HG03060 (cell line): ENCODE measurements at regions not wholly inside any gene's neighbourhood (a gene's known extent, or its start where the extent isn't known, plus 50 kb on each side); places are given as distances from the start of the nearest gene placed in this dataset.

ENCODE experiments used
- ATAC-seq: cut with Tn5 transposase; IDR thresholded peaks from one replicate; pipeline ENCODE4 v1.9.1; 2021; ENCODE audit warnings: low read depth, moderate number of reproducible peaks; ENCODE audit not compliant: unreplicated experiment

DNA sequence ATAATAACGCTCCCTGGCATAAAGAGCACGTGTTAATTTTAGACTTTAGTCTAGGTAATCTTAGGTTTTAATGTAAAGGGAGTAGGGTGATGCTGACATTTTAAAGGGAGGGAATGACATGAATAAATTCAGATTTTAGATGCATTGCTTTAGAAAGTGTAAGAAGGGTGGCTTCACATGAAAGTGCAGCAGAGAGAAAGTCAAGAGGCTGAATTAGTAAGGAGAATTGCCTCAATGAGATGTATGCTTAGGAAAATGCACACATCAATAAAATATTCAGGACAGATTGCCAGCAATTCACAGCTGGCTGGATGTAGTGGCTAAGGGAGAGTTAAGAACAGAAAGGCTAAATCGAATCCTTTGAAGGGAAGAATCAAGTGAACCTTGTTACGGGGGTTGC lies 165.5 kb upstream of the CDH19 start:
- ATAC-seq = no peak

- ATAC-seq = no peak
These were observed 160.3 kb upstream of the CDH19 start for GRCh38 chr18:66764230-66764629.

GRCh38 chr18:66761166-66761565 lies 157.3 kb upstream of the CDH19 start:
- ATAC-seq = no peak

DNA sequence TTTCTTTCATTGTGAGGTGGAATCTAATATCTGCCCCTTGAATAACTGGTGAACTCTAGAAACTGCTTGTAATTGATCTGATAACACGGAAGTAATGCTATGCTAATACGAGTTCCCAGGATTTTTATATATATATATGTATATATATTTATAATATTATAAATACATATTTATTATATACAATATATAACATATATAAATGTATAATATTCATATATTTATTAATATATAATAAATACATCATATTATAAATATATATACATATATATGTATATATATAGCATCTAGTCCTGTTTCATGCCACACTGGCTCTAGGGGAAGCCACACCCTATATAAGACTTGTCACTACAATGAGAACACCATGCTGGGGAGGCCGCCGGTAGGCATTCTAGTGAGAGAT lies 156.7 kb upstream of the CDH19 start:
- ATAC-seq = no peak

GRCh38 chr18:66759050-66759828 lies 155.3 kb upstream of the CDH19 start:
- ATAC-seq = no peak

- no peak for ATAC-seq
These were observed 154.1 kb upstream of the CDH19 start for GRCh38 chr18:66757946-66758345.

DNA sequence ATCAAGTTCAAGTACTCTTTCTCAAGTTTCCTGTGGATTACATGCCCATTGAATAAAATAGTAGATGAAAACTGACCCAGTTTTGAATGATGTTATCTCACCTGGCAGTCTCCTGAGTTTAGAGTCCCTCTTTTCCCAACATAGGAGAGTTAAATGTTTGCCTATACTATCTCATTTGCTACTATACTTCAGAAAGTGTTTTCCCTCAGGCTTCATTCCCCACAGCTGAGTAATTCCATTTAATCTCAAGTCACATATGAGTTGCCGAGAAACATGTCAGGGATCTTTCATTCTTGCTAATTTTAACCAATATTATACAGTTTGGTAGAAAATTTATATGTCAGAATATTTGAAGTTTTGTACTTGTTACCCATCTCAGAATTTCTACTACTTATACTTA lies 150.4 kb upstream of the CDH19 start:
- no peak for ATAC-seq

GRCh38 chr18:66752733-66753132 lies 148.8 kb upstream of the CDH19 start:
- ATAC-seq = no peak

- no peak for ATAC-seq
These were observed 145.7 kb upstream of the CDH19 start for GRCh38 chr18:66749481-66750035.

- no peak for ATAC-seq
These were observed 145.1 kb upstream of the CDH19 start for GRCh38 chr18:66749030-66749429.

GRCh38 chr18:66742832-66743231 lies 138.9 kb upstream of the CDH19 start:
- no peak for ATAC-seq

DNA sequence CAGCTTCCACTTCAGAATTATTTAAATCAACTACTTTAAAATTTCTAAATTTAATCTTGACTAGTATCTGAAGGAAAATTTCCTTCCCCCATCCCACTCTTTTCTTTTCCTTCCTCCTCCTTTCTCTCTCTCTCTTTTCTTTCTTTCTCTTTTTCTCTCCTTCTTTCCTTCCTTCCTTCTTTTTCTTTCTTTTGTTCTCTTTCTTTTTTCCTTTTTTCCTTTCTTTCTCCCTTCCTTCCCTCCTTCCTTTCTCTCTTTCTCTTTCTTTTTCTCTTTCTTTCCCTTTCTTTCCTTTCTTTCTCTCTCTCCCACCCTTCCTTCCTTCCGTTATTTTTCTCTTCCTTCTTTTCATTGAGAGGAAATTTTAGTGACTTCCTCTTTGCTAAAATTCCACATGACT lies 132.0 kb upstream of the CDH19 start:
- no peak for ATAC-seq

GRCh38 chr18:66734451-66734850 lies 130.6 kb upstream of the CDH19 start:
- ATAC-seq = no peak

DNA sequence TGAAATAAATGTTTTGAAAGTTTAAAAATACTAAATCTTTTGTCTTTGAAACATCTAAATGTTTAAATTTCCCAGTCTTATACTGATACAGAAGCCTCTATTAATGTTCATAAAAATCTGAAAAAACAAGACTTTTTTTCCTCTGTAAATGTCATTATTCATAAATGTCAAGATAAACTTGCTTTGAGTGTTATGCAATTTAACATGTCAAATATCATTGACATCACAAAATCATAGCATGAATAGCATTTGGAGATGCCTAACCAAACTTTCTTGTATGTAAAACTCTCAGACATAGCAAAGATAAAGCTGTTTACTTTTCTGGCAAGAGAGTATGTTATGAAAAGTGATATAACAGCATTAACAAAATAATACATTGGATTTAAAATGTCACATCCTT lies 128.0 kb upstream of the CDH19 start:
- no peak for ATAC-seq

DNA sequence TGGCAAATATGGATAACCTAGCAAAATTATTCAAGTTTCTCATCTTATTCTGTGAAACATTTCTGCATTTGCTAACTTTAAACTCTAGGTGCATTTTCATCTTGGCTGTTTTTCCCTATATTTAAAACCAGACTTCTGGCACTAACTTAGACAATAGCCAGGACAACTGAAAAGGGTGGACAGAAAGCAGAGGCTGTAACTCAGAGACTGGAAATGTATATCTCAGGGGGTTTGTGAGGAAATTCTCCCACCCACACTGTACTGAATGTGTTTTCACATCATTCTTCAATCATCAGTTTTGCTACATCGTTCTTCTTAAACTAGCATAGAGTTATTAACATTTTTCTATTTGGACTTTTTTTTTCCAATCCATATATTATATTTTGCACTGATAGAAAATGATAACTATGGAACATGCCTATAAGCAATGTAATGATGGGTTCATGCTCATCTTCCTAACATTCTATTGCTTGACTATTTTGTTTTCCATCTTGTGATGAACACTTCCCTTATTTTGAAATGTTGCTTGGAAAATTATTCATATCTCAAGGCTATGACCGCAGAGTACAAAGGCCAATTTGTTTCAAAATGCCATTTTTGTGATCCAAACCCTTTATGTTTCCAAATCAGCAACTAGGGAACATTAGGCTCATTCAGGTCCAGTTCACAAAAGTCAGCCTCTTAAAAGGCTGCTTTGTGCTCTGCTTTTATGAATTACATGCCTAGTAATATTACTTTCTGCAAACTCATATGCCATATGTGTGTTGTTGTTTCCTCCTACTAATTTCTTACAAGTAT lies 125.8 kb upstream of the CDH19 start:
- ATAC-seq = no peak

GRCh38 chr18:66728951-66729350 lies 125.1 kb upstream of the CDH19 start:
- no peak for ATAC-seq

DNA sequence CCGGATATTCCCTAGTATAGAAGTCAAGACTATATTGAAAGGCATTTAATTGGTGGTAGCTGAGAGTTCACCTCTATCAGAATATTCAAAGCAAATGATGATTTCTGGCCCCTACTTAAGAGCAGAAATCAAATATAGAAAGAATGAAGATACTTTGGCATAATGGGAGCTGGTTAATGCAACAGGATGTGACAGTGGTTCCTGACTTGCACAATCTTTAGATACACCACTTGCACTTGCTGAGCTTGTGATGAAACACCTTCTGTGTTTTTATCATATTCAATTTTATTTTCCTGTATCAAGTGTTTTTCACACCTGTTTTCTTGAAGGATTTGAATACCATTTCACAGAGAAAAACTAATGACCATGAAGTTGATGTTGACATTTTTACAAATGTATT lies 124.1 kb upstream of the CDH19 start:
- no peak for ATAC-seq

DNA sequence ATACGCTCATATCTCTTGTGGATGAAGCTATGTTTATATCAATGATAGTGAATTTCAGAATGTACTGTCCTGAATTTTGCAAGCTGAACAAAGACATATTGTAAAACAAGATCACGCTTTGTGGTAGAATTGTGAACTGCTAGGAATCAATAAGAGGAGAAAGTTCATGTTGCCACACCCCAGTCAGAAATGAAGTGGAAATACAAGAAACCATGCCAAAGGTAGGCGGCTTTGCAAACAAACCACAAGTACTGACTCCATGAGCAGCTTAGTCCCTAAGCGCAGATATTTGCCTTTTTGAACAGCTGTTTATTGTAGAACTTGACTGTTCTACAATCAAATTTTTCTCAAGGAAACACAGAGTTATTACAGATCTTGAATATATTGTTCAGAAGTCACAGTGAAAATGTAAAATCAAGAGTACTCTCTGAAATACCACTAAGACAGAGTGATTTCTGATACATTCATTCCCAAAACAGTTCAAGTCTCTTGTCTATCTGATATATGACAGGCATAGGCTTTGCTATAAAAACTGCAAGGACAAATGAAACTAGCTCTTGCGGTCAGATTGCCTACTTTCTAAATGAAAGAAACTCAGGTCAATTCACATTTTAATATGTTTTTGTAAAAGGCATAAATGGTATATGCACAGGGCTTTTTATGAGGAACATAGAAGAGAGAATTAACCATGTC lies 120.9 kb upstream of the CDH19 start:
- ATAC-seq = no peak

- ATAC-seq = no peak
These were observed 118.8 kb upstream of the CDH19 start for GRCh38 chr18:66722671-66723070.

- no peak for ATAC-seq
These were observed 104.8 kb upstream of the CDH19 start for GRCh38 chr18:66708646-66709045.

- no peak for ATAC-seq
These were observed 103.6 kb upstream of the CDH19 start for GRCh38 chr18:66707473-66707872.
